GM12891 (cell line): ENCODE measurements at regions not wholly inside any gene's neighbourhood (a gene's known extent, or its start where the extent isn't known, plus 50 kb on each side); places are given as distances from the start of the nearest gene placed in this dataset.
"Not testable (repeated sequence)": the region's sequence is repeated elsewhere in the genome, so short reads cannot be mapped to it uniquely, and the experiment has no call there.

Source experiments
- DNase-seq: peaks from one replicate; pipeline ENCODE4 v3.0.0; 2011; ENCODE audit warnings: low spot score; ENCODE audit not compliant: insufficient read length
- FAIRE-seq: peaks from 2 replicates; lab custom pipeline; 2011; peaks lifted over from hg19 to GRCh38; lab: Jason Lieb, UNC
- PAX5 ChIP-seq: IDR thresholded peaks from 2 replicates; pipeline ENCODE4 v1.6.1; 2011; ENCODE audit warnings: low read length, moderate library complexity, mild to moderate bottlenecking; ENCODE audit not compliant: insufficient read depth, severe bottlenecking
- POLR2A ChIP-seq: IDR thresholded peaks from 2 replicates; pipeline ENCODE4 v1.6.1; 2011; ENCODE audit warnings: low read depth, low read length, control low read depth
- POLR2AphosphoS5 ChIP-seq: IDR thresholded peaks from 2 replicates; pipeline ENCODE4 v1.6.1; 2011; ENCODE audit warnings: low read depth, low read length, control low read depth
- POU2F2 ChIP-seq: IDR thresholded peaks from 2 replicates; pipeline ENCODE4 v1.6.1; 2011; ENCODE audit warnings: low read depth, mild to moderate bottlenecking, control low read depth, low read length, moderate library complexity
- SPI1 ChIP-seq: IDR thresholded peaks from 2 replicates; pipeline ENCODE4 v1.6.1; 2011; ENCODE audit warnings: low read depth, low read length, control low read depth
- TAF1 ChIP-seq: IDR thresholded peaks from 2 replicates; pipeline ENCODE4 v1.6.1; 2011; ENCODE audit warnings: low read depth, low read length, control low read depth

GRCh38 chr10:131838966-131839742 lies 61.7 kb upstream of the PPP2R2D start:
- no peak for FAIRE-seq
- TF ChIP-seq POLR2A (no peak), TAF1 (no peak), SPI1 (no peak), POLR2AphosphoS5 (no peak), POU2F2 (no peak), PAX5 (no peak)
- no peak for DNase-seq

- not testable (repeated sequence) for DNase-seq, FAIRE-seq
Measured at GRCh38 chr10:131839880-131840787, 60.7 kb upstream of the PPP2R2D start.

- FAIRE-seq (no peak), DNase-seq (no peak)
- TF ChIP-seq TAF1 (no peak), PAX5 (no peak), POLR2A (no peak), POU2F2 (no peak), POLR2AphosphoS5 (no peak), SPI1 (no peak)
Measured at GRCh38 chr10:131840788-131841118, 60.1 kb upstream of the PPP2R2D start.

- DNase-seq (no peak), FAIRE-seq (no peak)
- no peak for TF ChIP-seq POLR2A
- no peak for TF ChIP-seq TAF1
- TF ChIP-seq POU2F2: no peak
- no peak for TF ChIP-seq POLR2AphosphoS5
- no peak for TF ChIP-seq SPI1
- no peak for TF ChIP-seq PAX5
Measured at GRCh38 chr10:131841131-131841660, 59.6 kb upstream of the PPP2R2D start.

- DNase-seq (no peak), FAIRE-seq (no peak)
- TF ChIP-seq TAF1: no peak
Measured at GRCh38 chr10:131841661-131842139, 59.1 kb upstream of the PPP2R2D start.

GRCh38 chr10:131842351-131843088 lies 58.3 kb upstream of the PPP2R2D start:
- DNase-seq (no peak), FAIRE-seq (no peak)
- TF ChIP-seq POU2F2 (no peak), POLR2AphosphoS5 (no peak), PAX5 (no peak), POLR2A (no peak), SPI1 (no peak), TAF1 (no peak)

- DNase-seq (no peak), FAIRE-seq (no peak)
- no peak for TF ChIP-seq PAX5
- no peak for TF ChIP-seq SPI1
- no peak for TF ChIP-seq POLR2A
- no peak for TF ChIP-seq POLR2AphosphoS5
- no peak for TF ChIP-seq POU2F2
- no peak for TF ChIP-seq TAF1
Measured at GRCh38 chr10:131843089-131843595, 57.7 kb upstream of the PPP2R2D start.

GRCh38 chr10:131843881-131844284 lies 56.9 kb upstream of the PPP2R2D start:
- DNase-seq (no peak), FAIRE-seq (no peak)
- TF ChIP-seq POU2F2 (no peak), PAX5 (no peak), POLR2AphosphoS5 (no peak), TAF1 (no peak), POLR2A (no peak), SPI1 (no peak)

GRCh38 chr10:131844529-131845084 lies 56.2 kb upstream of the PPP2R2D start:
- FAIRE-seq: no peak
- TF ChIP-seq SPI1: no peak
- no peak for TF ChIP-seq POLR2A
- TF ChIP-seq PAX5: no peak
- no peak for TF ChIP-seq POU2F2
- no peak for DNase-seq
